ENCODE measurements at regions not wholly inside any gene's neighbourhood (a gene's known extent, or its start where the extent isn't known, plus 50 kb on each side); places are given as distances from the start of the nearest gene placed in this dataset.

DNA sequence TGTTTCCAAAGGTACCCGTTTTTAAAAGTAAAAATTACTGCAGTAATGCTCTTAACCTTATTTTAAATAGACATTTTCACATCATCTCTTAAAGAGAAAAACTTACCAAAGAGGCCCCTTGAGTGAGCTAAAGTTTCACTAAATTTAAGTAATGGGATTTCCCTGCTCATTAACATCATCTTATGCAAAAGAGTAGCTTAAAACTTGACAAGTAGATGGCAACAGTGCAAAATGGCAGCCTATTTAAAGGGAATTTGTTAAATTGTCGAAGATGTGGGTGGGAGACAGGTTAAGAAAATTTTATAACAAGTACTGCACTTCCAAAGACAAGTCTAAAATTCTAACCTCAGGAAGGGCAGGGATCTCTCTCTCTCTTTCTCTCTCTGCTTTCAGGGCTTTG is 271.7 kb upstream of the LDB2 start:
- TF ChIP-seq, protein P1, sequence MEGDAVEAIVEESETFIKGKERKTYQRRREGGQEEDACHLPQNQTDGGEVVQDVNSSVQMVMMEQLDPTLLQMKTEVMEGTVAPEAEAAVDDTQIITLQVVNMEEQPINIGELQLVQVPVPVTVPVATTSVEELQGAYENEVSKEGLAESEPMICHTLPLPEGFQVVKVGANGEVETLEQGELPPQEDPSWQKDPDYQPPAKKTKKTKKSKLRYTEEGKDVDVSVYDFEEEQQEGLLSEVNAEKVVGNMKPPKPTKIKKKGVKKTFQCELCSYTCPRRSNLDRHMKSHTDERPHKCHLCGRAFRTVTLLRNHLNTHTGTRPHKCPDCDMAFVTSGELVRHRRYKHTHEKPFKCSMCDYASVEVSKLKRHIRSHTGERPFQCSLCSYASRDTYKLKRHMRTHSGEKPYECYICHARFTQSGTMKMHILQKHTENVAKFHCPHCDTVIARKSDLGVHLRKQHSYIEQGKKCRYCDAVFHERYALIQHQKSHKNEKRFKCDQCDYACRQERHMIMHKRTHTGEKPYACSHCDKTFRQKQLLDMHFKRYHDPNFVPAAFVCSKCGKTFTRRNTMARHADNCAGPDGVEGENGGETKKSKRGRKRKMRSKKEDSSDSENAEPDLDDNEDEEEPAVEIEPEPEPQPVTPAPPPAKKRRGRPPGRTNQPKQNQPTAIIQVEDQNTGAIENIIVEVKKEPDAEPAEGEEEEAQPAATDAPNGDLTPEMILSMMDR (IDR thresholded peaks at IDR 0.05): no peak
- no peak for TF ChIP-seq EP300 (IDR thresholded peaks at IDR 0.05; ENCODE audit: low read depth)
